NCI-H1105 (cell line): ENCODE measurements at regions not wholly inside any gene's neighbourhood (a gene's known extent, or its start where the extent isn't known, plus 50 kb on each side); places are given as distances from the start of the nearest gene placed in this dataset.
A peak's percentile ranks its signal among the peaks of the same experiment; 100 is the strongest.
"Not testable (repeated sequence)": the region's sequence is repeated elsewhere in the genome, so short reads cannot be mapped to it uniquely, and the experiment has no call there.

Experiments used
- DNase-seq: peaks from one replicate; lab custom pipeline; 2025; lab: John Stamatoyannopoulos, UW

- DNase-seq = no peak
Observed at GRCh38 chr3:170814822-170815221, 55.2 kb downstream of the RPL22L1 start.

DNA sequence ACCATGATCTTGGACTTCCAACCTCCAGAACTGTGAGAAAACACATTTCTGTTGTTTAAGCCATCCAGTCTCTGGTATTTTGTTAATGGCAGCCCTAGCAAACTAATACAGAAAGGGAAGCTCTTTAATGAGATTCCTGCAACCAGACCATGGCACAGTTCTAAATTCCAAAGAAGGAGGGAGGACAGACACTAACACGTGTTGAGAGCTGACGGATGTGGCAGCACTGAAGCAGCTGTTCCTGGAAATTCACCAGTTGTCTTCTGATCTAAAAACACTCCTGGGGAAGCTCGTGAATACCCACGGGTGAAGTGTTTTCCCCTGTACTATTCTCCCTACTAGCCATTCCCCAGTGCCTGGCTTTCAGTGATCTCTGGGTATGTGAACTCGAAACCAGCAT is 56.7 kb downstream of the RPL22L1 start:
- DNase-seq = no peak

- peak; percentile 78 for DNase-seq
Observed at GRCh38 chr3:170811928-170812591, 57.9 kb downstream of the RPL22L1 start.

DNA sequence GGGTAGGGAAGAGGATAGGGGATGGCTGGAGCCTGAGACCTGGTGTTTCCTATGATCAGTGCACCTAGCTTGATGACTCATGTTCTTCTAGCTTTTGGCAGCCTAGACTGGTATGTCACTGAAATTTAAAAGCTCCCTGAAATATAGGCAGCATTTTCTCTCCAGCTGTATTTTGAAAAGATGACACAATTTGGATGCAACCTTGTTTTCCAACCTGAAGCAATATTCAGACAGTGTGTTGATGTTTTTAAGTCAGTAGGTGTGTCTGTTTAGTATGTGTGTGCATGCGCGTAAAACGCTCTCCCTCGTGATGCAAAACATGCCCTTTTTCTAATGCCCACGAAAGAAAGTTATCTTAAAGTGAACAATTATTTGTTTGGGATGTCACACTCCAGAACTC is 58.5 kb downstream of the RPL22L1 start:
- no peak for DNase-seq

DNA sequence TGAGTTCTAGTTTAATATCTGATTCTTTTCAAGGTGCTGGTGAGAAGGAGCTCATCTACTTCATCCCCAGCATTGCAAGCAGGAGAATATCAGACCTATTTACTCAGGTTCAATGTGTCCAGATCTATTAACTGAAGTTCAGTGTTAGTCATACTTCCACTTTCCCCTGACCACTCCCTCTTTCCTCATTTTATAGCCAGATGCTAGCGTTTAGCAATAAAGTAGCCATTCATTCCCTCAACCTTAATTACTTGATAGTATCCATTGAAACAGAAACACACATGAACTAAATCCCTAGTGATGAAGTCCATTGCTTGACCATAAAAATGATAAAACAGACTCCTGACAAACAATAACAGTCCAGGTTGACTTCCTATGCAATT is 60.0 kb downstream of the RPL22L1 start:
- DNase-seq = no peak

DNA sequence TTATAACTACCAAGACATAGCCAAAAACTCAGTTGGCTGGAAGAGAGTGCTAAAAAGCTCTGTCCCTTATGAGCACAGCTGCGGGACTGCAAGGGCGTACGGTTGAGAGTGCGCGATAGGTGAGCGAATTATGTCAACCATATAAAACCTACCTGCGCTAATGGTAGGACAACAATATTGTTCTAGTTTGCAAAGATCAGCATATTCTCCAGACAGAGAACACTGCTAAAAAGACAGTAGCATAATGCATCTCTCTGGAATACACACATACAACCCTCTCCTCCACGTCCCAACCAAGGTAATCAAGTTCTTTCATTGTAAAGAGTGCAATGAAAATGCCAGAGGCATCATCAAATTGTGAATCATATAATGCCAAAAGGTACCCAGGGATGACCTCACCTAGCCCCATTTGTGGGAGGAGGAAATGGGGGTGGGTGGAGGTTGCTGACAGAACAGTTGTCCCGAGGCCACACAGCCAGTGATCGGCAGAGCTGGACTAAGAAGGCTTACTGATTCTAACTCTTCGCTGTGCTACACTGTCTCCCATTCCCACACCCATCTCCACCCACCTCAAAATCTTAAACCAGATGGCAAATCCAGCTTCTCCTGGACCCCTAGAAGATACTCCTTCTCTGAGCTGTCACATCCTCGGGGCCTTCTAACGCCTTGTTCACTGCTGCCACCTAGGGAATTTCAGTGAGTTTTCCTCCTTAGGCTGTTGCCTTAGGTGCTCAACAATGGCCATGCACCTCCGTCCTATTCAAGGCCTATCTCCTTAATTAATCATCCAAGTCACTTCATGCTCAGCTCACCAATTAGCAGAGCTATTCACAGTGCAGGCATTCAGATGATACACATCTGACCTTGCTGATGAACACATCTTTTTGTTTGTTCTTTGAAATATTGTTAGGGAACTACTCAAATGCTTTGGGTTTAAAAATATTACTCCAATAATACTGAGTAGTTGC is 60.7 kb downstream of the RPL22L1 start:
- peak; percentile 38 for DNase-seq

- DNase-seq = no peak
Observed at GRCh38 chr3:170808041-170808440, 62.0 kb downstream of the RPL22L1 start.

GRCh38 chr3:170806676-170807075 is 63.3 kb downstream of the RPL22L1 start:
- no peak for DNase-seq

- no peak for DNase-seq
Observed at GRCh38 chr3:170806141-170806540, 63.9 kb downstream of the RPL22L1 start.

DNA sequence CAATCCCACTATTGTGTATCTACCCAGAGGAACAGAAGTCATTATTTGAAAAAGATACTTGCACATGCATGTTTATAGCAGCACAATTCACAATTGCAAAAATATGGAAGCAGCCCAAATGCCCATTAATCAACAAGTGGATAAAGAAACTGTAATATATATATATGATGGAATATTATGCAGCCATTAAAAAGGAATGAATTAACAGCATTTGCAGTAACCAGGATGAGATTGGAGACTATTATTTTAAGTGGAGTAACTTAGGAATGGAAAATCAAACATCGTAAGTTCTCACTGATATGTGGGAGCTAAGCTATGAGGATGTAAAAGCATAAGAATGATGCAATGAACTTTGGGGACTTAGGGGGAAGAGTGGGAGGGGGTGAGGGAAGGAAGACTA is 64.7 kb downstream of the RPL22L1 start:
- not testable (repeated sequence) for DNase-seq

GRCh38 chr3:170804634-170805033 is 65.4 kb downstream of the RPL22L1 start:
- DNase-seq = not testable (repeated sequence)

GRCh38 chr3:170804078-170804477 is 65.9 kb downstream of the RPL22L1 start:
- no peak for DNase-seq

- DNase-seq = no peak
Observed at GRCh38 chr3:170802164-170803151, 67.5 kb downstream of the RPL22L1 start.

DNA sequence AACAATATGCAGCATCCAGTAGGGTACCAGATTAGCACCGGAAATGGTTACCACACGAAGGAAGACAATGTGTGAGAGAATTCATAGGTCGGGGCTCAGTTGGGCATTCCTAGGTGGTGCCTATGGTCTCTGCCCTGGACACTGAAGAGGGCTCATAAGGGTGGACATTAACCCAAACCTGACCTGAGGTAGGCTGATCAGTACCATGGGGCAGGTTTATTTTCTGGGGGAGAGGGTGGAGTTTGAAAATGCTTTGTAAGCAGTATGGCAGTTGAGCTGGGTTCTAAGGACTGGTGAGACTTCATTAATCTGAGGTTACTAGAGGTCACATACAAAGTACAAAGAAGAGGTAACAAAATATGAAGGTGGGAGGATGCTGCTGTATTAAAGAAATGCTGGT is 68.4 kb downstream of the RPL22L1 start:
- no peak for DNase-seq

DNA sequence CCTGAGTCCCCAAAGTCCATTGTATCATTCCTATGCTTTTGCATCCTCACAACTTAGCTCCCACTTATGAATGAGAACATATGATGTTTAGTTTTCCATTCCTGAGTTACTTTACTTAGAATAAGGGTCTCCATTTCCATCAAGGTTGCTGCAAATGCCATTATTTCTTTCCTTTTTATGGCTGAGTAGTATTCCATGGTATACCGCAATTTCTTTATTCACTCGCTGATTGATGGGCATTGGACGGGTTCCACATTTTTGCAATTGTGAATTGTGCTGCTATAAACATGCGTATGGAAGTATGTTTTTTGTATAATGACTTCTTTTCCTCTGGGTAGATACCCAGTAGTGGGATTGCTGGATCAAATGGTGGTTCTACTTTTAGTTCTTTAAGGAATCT is 69.7 kb downstream of the RPL22L1 start:
- DNase-seq = not testable (repeated sequence)

GRCh38 chr3:170799009-170799408 is 71.0 kb downstream of the RPL22L1 start:
- DNase-seq = no peak

- no peak for DNase-seq
Observed at GRCh38 chr3:170797685-170798084, 72.3 kb downstream of the RPL22L1 start.

DNA sequence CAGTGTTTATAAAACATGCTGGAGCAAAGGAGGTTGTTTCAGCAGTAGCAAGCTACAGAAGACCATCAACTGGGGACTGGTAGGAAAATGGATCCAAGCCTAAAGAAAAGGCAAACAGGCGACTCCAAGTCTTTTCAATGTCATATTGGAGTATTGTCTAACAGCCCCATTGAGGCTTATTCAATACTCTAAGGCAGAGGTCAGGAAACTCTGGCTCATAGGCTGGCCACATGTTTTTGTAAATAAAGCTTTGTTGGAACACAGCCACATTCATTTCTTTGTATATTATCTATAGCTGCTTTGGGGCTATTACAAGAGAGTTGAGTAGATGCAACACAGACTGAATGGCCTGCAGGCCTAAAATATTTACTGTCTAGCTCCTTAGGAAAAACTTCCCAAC is 77.5 kb downstream of the RPL22L1 start:
- no peak for DNase-seq

- DNase-seq = no peak
Observed at GRCh38 chr3:170790647-170791046, 79.3 kb downstream of the RPL22L1 start.

GRCh38 chr3:170787464-170787863 is 82.5 kb downstream of the RPL22L1 start:
- DNase-seq = no peak

DNA sequence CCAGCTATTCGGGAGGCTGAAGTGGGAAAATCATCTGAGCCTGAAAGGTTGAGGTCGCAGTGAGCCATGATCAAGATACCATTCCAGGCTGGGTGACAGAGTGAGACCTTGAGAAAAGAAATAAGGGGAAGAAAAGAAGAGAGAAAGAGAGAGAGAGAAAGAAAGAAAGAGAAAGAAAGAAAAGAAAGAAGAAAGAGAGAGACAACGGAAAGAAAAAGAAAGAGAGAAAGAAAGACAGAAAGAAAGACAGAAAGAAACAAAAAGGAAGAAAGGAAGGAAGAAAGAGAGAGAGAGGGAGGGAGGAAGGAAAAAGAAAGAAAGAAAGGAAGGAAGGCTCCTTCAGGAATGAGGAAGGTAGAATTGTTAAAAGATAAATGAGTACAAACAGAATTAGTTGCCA is 84.5 kb downstream of the RPL22L1 start:
- DNase-seq = no peak

DNA sequence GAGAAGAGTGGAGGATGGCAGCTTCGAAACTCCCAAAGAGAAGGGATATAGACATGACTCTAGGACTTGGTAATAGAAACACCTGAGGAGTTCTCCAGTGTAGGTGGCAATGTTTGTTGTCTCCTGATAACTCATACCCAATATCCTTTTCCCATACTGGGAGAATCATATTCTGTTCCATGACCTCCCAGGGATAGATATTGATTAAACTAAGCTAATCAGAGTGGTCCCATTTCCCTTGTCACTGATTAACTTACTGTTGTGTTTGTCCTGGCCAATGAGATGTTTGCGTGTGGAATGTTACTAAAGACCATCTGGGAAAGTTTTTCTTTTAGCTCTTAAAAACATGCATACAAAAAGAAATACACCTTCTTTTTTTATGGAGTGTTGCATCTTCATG is 85.6 kb downstream of the RPL22L1 start:
- DNase-seq = no peak
